ENCODE measurements at regions not wholly inside any gene's neighbourhood (a gene's known extent, or its start where the extent isn't known, plus 50 kb on each side); places are given as distances from the start of the nearest gene placed in this dataset.

DNA sequence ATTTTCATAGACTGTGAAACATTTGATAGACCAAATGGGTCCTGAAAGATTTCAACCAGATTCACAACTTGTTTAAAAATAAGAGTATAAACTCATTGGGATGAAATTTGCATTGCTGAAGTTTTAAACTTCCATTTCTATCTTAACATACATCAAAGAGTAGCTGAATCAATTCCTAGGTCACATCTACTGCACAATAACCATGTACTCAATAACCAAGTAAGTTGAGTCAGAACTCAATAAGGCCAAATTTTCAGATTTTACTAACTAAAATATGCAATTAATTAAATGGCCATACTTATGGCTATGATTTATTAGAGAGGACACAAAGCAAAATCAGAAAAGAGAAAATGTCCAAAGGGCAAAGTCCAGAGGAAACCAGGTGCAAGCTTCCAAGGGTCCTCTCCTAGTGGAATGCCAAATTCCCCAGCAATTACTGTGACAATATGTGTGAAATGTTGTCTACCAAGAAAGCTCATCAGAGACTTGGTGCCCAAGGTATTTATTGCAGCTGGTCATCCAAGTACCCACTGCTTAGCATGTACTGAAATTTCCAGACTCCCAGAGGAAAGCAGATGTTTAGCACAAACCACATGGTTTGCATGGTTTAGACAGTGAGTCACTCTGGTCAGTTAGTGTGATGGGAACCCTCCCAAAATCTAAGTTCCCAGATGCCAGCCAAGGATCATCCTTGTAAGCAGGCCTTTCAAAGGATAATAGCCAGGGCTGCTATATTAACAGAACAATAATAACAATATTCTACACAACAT is 238.9 kb downstream of the IPMK start:
- TF ChIP-seq CTCF (IDR thresholded peaks at IDR 0.05; ENCODE audit: poor library complexity) (no peak), EZH2 (IDR thresholded peaks at IDR 0.05; ENCODE audit: borderline replicate concordance) (no peak)

Data from hepatocyte (in vitro differentiated cells).